ENCODE measurements at regions not wholly inside any gene's neighbourhood (a gene's known extent, or its start where the extent isn't known, plus 50 kb on each side); places are given as distances from the start of the nearest gene placed in this dataset.
A peak's percentile ranks its signal among the peaks of the same experiment; 100 is the strongest.

DNA sequence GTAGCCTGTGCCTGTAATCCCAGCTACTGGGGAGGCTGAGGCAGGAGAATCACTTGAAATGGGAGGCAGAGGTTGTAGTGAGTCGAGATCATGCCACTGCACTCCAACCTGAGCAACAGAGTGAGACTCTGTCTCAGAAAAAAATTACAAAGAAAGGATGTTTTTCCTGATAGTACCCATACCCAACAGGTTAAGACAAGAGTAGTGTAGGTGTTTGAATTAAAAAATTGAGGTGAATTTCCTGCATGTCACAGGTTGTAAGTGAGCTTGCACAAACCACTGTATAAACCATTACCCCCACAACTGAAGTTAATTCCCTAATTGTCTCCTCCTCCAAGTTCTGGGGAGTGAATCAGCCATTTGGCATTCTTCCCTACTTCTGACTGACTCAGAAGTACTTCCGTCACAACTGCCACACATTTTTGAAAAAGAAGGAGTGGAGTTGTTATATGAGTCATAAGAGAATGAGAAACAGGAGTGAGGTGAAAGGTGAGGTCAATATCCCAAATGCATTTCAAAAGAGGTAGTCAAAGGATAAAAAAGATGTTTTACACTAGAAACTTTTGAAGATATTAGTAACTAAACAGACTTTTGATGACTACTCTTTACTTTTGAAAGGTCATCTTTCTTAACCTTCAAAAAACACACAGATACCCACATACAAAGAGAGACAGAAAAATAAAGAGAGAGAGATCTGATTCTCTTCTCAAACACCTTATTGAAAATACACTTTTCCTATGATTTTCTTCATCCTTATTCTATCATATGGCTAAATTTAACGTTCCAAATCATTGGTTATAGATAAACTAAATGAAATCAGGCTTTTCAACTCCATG lies 134.5 kb downstream of the BTC start (continued):
- TF ChIP-seq, protein P1, sequence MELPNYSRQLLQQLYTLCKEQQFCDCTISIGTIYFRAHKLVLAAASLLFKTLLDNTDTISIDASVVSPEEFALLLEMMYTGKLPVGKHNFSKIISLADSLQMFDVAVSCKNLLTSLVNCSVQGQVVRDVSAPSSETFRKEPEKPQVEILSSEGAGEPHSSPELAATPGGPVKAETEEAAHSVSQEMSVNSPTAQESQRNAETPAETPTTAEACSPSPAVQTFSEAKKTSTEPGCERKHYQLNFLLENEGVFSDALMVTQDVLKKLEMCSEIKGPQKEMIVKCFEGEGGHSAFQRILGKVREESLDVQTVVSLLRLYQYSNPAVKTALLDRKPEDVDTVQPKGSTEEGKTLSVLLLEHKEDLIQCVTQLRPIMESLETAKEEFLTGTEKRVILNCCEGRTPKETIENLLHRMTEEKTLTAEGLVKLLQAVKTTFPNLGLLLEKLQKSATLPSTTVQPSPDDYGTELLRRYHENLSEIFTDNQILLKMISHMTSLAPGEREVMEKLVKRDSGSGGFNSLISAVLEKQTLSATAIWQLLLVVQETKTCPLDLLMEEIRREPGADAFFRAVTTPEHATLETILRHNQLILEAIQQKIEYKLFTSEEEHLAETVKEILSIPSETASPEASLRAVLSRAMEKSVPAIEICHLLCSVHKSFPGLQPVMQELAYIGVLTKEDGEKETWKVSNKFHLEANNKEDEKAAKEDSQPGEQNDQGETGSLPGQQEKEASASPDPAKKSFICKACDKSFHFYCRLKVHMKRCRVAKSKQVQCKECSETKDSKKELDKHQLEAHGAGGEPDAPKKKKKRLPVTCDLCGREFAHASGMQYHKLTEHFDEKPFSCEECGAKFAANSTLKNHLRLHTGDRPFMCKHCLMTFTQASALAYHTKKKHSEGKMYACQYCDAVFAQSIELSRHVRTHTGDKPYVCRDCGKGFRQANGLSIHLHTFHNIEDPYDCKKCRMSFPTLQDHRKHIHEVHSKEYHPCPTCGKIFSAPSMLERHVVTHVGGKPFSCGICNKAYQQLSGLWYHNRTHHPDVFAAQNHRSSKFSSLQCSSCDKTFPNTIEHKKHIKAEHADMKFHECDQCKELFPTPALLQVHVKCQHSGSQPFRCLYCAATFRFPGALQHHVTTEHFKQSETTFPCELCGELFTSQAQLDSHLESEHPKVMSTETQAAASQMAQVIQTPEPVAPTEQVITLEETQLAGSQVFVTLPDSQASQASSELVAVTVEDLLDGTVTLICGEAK (IDR thresholded peaks at IDR 0.05): no peak
- TF ChIP-seq, protein P1 (CRISPR knock-in tag; IDR thresholded peaks at IDR 0.05): no peak
- TF ChIP-seq, protein P2, sequence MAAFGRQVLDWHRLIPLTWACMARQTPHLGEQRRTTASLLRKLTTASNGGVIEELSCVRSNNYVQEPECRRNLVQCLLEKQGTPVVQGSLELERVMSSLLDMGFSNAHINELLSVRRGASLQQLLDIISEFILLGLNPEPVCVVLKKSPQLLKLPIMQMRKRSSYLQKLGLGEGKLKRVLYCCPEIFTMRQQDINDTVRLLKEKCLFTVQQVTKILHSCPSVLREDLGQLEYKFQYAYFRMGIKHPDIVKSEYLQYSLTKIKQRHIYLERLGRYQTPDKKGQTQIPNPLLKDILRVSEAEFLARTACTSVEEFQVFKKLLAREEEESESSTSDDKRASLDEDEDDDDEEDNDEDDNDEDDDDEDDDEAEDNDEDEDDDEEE (CRISPR knock-in tag; IDR thresholded peaks at IDR 0.05): no peak
- TF ChIP-seq ZSCAN9 (CRISPR knock-in tag; IDR thresholded peaks at IDR 0.05; ENCODE audit: borderline replicate concordance) (no peak), FIP1L1 (IDR thresholded peaks at IDR 0.05; ENCODE audit: borderline replicate concordance, insufficient read depth, low read depth, low read length) (no peak), NCOA2 (CRISPR knock-in tag; IDR thresholded peaks at IDR 0.05) (peak; percentile 83), TCF12 (IDR thresholded peaks at IDR 0.05) (no peak), TCF12 (CRISPR knock-in tag; IDR thresholded peaks at IDR 0.05) (no peak), ZBTB25 (CRISPR knock-in tag; IDR thresholded peaks at IDR 0.05) (0 out of 2 replicates have a peak, but pooled peaks have one; percentile 50), ZBTB38 (CRISPR knock-in tag; IDR thresholded peaks at IDR 0.05) (no peak), SMAD3 (CRISPR knock-in tag; IDR thresholded peaks at IDR 0.05) (0 out of 2 replicates have a peak, but pooled peaks have one; percentile 36), ZNF503 (CRISPR knock-in tag; IDR thresholded peaks at IDR 0.05) (peak; percentile 64; the same call in 1 of the 2 replicates), LBX2 (CRISPR knock-in tag; IDR thresholded peaks at IDR 0.05; ENCODE audit: borderline replicate concordance) (no peak), SATB2 (CRISPR knock-in tag; IDR thresholded peaks at IDR 0.05) (no peak), ZNF605 (CRISPR knock-in tag; IDR thresholded peaks at IDR 0.05) (no peak)
